ENCODE measurements at regions not wholly inside any gene's neighbourhood (a gene's known extent, or its start where the extent isn't known, plus 50 kb on each side); places are given as distances from the start of the nearest gene placed in this dataset.

- DNase-seq, result no peak
Observed at GRCh38 chr20:55239269-55239668, 763.9 kb downstream of the DOK5 start.

- DNase-seq, result no peak
Observed at GRCh38 chr20:55232647-55233046, 757.3 kb downstream of the DOK5 start.

- DNase-seq, result no peak
Observed at GRCh38 chr20:55229451-55229850, 754.1 kb downstream of the DOK5 start.

GRCh38 chr20:55216525-55217242 lies 741.3 kb downstream of the DOK5 start:
- DNase-seq, result peak; percentile 6

- no peak for DNase-seq
Observed at GRCh38 chr20:55213653-55214052, 738.3 kb downstream of the DOK5 start.

GRCh38 chr20:55211481-55211880 lies 736.1 kb downstream of the DOK5 start:
- DNase-seq, result no peak

GRCh38 chr20:55205665-55206064 lies 730.3 kb downstream of the DOK5 start:
- DNase-seq, result no peak

- no peak for DNase-seq
Observed at GRCh38 chr20:55200317-55200716, 724.9 kb downstream of the DOK5 start.

GRCh38 chr20:55194947-55195346 lies 719.6 kb downstream of the DOK5 start:
- DNase-seq, result no peak

GRCh38 chr20:55186228-55186627 lies 710.8 kb downstream of the DOK5 start:
- DNase-seq, result no peak

- no peak for DNase-seq
Observed at GRCh38 chr20:55175081-55175480, 699.7 kb downstream of the DOK5 start.

GRCh38 chr20:55174635-55175034 lies 699.2 kb downstream of the DOK5 start:
- no peak for DNase-seq

GRCh38 chr20:55174172-55174571 lies 698.8 kb downstream of the DOK5 start:
- no peak for DNase-seq

GRCh38 chr20:55173601-55174000 lies 698.2 kb downstream of the DOK5 start:
- DNase-seq, result no peak

- DNase-seq, result no peak
Observed at GRCh38 chr20:55172310-55173002, 697.1 kb downstream of the DOK5 start.

GRCh38 chr20:55166063-55166462 lies 690.7 kb downstream of the DOK5 start:
- peak; percentile 67 for DNase-seq

GRCh38 chr20:55160996-55161395 lies 685.6 kb downstream of the DOK5 start:
- DNase-seq, result no peak

- DNase-seq, result no peak
Observed at GRCh38 chr20:55160037-55160436, 684.6 kb downstream of the DOK5 start.

GRCh38 chr20:55159230-55159629 lies 683.8 kb downstream of the DOK5 start:
- DNase-seq, result no peak

GRCh38 chr20:55158446-55158845 lies 683.1 kb downstream of the DOK5 start:
- DNase-seq, result no peak

- no peak for DNase-seq
Observed at GRCh38 chr20:55155360-55155759, 680.0 kb downstream of the DOK5 start.

- DNase-seq, result no peak
Observed at GRCh38 chr20:55153001-55153645, 677.7 kb downstream of the DOK5 start.

GRCh38 chr20:55151171-55151570 lies 675.8 kb downstream of the DOK5 start:
- DNase-seq, result no peak

GRCh38 chr20:55143601-55144000 lies 668.2 kb downstream of the DOK5 start:
- no peak for DNase-seq
